Endodermal cell (in vitro differentiated cells): ENCODE measurements at regions not wholly inside any gene's neighbourhood (a gene's known extent, or its start where the extent isn't known, plus 50 kb on each side); places are given as distances from the start of the nearest gene placed in this dataset.

Experiments
- DNase-seq: peaks from one replicate; pipeline ENCODE4 v3.0.0-alpha.2; 2017
- H3K27ac ChIP-seq: 2 replicates; pipeline ENCODE4 v1.5.1; 2013; ENCODE audit warnings: mild to moderate bottlenecking, low read depth, low read length, moderate library complexity
- H3K27me3 ChIP-seq: 2 replicates; pipeline ENCODE4 v1.6.1; 2013; ENCODE audit warnings: mild to moderate bottlenecking, low read length, moderate library complexity; ENCODE audit not compliant: insufficient read depth, control insufficient read depth, poor library complexity, severe bottlenecking
- H3K36me3 ChIP-seq: 2 replicates; pipeline ENCODE4 v1.7.0; 2013; ENCODE audit warnings: mild to moderate bottlenecking, low read length, moderate library complexity; ENCODE audit not compliant: control insufficient read depth, insufficient read depth
- H3K4me1 ChIP-seq: one replicate; pipeline ENCODE4 v1.7.0; 2013; ENCODE audit warnings: low read length; ENCODE audit not compliant: control insufficient read depth, insufficient read depth
- H3K4me3 ChIP-seq: 2 replicates; pipeline ENCODE4 v1.5.1; 2013; ENCODE audit warnings: mild to moderate bottlenecking, low read length, moderate library complexity
- H3K9ac ChIP-seq: 2 replicates; pipeline ENCODE4 v1.6.1; 2013; ENCODE audit warnings: mild to moderate bottlenecking, low read length, moderate library complexity; ENCODE audit not compliant: poor library complexity, severe bottlenecking; ENCODE audit errors: extremely low read depth
- H3K9me3 ChIP-seq: 2 replicates; pipeline ENCODE4 v1.6.1; 2013; ENCODE audit warnings: mild to moderate bottlenecking, low read length, moderate library complexity; ENCODE audit not compliant: control insufficient read depth
- H3K27ac Mint-ChIP-seq: 2 replicates; pipeline ENCODE4 v1.8.0; 2020; ENCODE audit warnings: mixed read lengths
- H3K27me3 Mint-ChIP-seq: 2 replicates; pipeline ENCODE4 v1.8.0; 2021; ENCODE audit warnings: mild to moderate bottlenecking, mixed read lengths; ENCODE audit not compliant: insufficient read depth
- H3K36me3 Mint-ChIP-seq: 2 replicates; pipeline ENCODE4 v1.8.0; 2020; ENCODE audit warnings: low read depth, mixed read lengths
- H3K4me1 Mint-ChIP-seq: 2 replicates; pipeline ENCODE4 v1.8.0; 2020; ENCODE audit warnings: mixed read lengths
- H3K4me3 Mint-ChIP-seq: 2 replicates; pipeline ENCODE4 v1.8.0; 2020; ENCODE audit warnings: mild to moderate bottlenecking, moderate library complexity, mixed read lengths
- H3K9me3 Mint-ChIP-seq: 2 replicates; pipeline ENCODE4 v1.8.0; 2020; ENCODE audit warnings: mild to moderate bottlenecking, mixed read lengths
- WGBS, 2 experiments: methylation state at CpG; one replicate each; pipeline versions ENCODE4 v1.1.5 to v1.1.7; 2013; ENCODE audit warnings: missing lambda C conversion rate in 2 of 2, mixed read lengths in 1 of 2; ENCODE audit not compliant: insufficient coverage in 1 of 2, insufficient read length in 1 of 2; 5-methylcytosine and 5-hydroxymethylcytosine counted together
- TF ChIP-seq, protein P1 (sequence below): fragments of 200-600 bp; sonication (generic); conservative IDR thresholded peaks from 2 replicates; pipeline ENCODE4 v1.5.0; 2021; ENCODE audit warnings: antibody characterized with exemption, mild to moderate bottlenecking

GRCh38 chr13:90792335-90792734 is 555.2 kb upstream of the MIR17HG start:
- Histone ChIP-seq H3K9ac (no peak overlapping the region), H3K9me3 (no peaks in the 10 kb centered on the region), H3K4me1 (peaks cover under 1% of the 10 kb centered on the region), H3K27me3 (no peaks in the 10 kb centered on the region), H3K36me3 (no peaks in the 10 kb centered on the region), H3K27ac (no peak overlapping the region), H3K4me3 (no peak overlapping the region)
- Mint-ChIP-seq H3K36me3 (no peaks in the 10 kb centered on the region), H3K27me3 (no peaks in the 10 kb centered on the region), H3K4me3 (no peak overlapping the region), H3K4me1 (no peaks in the 10 kb centered on the region), H3K27ac (no peak overlapping the region), H3K9me3 (no peaks in the 10 kb centered on the region)
- WGBS, 2 experiments: 94% methylated on average over 1 of the region's 1 CpG; no CpG with 5 or more reads in 1 of the 2 experiments
- no peak for DNase-seq
- TF ChIP-seq, protein P1, sequence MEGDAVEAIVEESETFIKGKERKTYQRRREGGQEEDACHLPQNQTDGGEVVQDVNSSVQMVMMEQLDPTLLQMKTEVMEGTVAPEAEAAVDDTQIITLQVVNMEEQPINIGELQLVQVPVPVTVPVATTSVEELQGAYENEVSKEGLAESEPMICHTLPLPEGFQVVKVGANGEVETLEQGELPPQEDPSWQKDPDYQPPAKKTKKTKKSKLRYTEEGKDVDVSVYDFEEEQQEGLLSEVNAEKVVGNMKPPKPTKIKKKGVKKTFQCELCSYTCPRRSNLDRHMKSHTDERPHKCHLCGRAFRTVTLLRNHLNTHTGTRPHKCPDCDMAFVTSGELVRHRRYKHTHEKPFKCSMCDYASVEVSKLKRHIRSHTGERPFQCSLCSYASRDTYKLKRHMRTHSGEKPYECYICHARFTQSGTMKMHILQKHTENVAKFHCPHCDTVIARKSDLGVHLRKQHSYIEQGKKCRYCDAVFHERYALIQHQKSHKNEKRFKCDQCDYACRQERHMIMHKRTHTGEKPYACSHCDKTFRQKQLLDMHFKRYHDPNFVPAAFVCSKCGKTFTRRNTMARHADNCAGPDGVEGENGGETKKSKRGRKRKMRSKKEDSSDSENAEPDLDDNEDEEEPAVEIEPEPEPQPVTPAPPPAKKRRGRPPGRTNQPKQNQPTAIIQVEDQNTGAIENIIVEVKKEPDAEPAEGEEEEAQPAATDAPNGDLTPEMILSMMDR: no peak

- no peaks in the 10 kb centered on the region for H3K27me3 ChIP-seq
- H3K9me3 Mint-ChIP-seq: no peaks in the 10 kb centered on the region
- no peaks in the 10 kb centered on the region for H3K9me3 ChIP-seq
- H3K4me1 Mint-ChIP-seq: peaks cover 7% of the 10 kb centered on the region
- H3K4me1 ChIP-seq: peaks cover 6% of the 10 kb centered on the region
- no peaks in the 10 kb centered on the region for H3K27me3 Mint-ChIP-seq
- DNase-seq: no peak
- no peaks in the 10 kb centered on the region for H3K36me3 ChIP-seq
- H3K9ac ChIP-seq: no peak overlapping the region
- H3K36me3 Mint-ChIP-seq: no peaks in the 10 kb centered on the region
- H3K4me3 ChIP-seq: no peak overlapping the region
- H3K4me3 Mint-ChIP-seq: no peak overlapping the region
- H3K27ac Mint-ChIP-seq: no peak overlapping the region
- 90 to 93% methylated on average over 2 to 3 of the region's 3 CpGs for WGBS, 2 experiments
- TF ChIP-seq, protein P1: no peak
- no peak overlapping the region for H3K27ac ChIP-seq
Measured at GRCh38 chr13:90793261-90793820, 554.1 kb upstream of the MIR17HG start.

GRCh38 chr13:90796474-90796873 is 551.0 kb upstream of the MIR17HG start:
- no peaks in the 10 kb centered on the region for H3K27me3 ChIP-seq
- no peak overlapping the region for H3K27ac ChIP-seq
- peaks cover 8% of the 10 kb centered on the region for H3K4me1 Mint-ChIP-seq
- H3K36me3 Mint-ChIP-seq: no peaks in the 10 kb centered on the region
- 93 to 97% methylated on average over 4 of the region's 4 CpGs for WGBS, 2 experiments
- no peaks in the 10 kb centered on the region for H3K9me3 ChIP-seq
- no peak overlapping the region for H3K27ac Mint-ChIP-seq
- H3K9ac ChIP-seq: no peak overlapping the region
- H3K4me1 ChIP-seq: peaks cover 7% of the 10 kb centered on the region
- no peak overlapping the region for H3K4me3 Mint-ChIP-seq
- H3K36me3 ChIP-seq: no peaks in the 10 kb centered on the region
- no peaks in the 10 kb centered on the region for H3K27me3 Mint-ChIP-seq
- TF ChIP-seq, protein P1: no peak
- H3K9me3 Mint-ChIP-seq: no peaks in the 10 kb centered on the region
- no peak overlapping the region for H3K4me3 ChIP-seq
- DNase-seq: no peak
